ENCODE measurements at regions not wholly inside any gene's neighbourhood (a gene's known extent, or its start where the extent isn't known, plus 50 kb on each side); places are given as distances from the start of the nearest gene placed in this dataset.

DNA sequence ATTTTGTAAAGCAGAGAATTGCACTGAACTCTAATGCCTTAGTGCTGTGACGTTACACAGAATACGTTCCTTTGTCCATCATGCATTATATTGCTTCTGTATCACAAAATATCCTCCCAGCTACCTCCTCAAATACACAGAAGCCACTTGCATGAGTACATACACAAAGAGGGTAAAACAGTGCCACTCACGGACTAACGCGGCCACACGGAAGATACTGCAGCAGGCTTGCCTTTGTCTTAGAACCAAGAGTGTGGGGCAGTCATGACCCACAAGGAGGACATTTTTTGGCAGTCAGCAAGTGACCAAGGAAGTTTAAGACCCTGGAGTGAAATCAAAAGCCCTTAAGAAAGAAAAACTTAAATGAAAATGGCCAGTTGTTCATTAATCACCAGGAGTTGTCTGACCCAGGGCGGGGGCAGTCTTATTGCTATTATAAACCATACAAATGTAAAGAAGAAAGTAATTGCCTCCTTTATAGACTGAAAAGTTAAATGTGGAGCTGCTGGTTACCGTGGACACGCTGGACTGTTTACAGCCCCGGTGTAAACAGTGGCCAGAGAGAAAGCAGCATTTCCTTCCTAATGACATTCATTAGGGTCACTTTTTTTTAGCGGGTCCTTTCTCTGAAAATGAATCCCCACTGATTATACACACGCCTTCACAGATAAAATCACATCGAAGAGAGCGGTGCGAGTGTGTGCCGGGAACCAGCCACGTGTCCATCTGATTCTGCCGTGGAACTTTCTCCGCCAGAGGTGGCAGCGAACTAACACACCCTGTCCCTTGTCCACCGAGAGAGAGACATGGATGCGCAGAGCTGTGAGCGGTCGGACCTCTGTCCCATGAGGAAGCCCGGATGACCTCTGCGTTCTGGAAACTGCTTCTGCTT lies 66.8 kb downstream of the SOX1 start:
- Histone ChIP-seq H3K4me1 (ENCODE audit: insufficient read depth) (no peaks in the 10 kb centered on the region), H3K27me3 (ENCODE audit: insufficient read depth) (no peaks in the 10 kb centered on the region), H2AFZ (no peak overlapping the region), H3F3A (replicated peaks; ENCODE audit: low read depth) (no peaks in the 10 kb centered on the region), H3K4me2 (no peak overlapping the region), H4K20me1 (replicated peaks; ENCODE audit: insufficient read depth) (no peaks in the 10 kb centered on the region), H3K79me2 (replicated peaks; ENCODE audit: insufficient read depth) (no peaks in the 10 kb centered on the region), H3K36me3 (ENCODE audit: insufficient read depth) (no peaks in the 10 kb centered on the region), H3K9me2 (ENCODE audit: insufficient read depth) (no peaks in the 10 kb centered on the region), H3K27ac (ENCODE audit: low read depth) (no peak overlapping the region), H3K4me3 (no peak overlapping the region)
- DNase-seq (ENCODE audit: low spot score) (no peak), ATAC-seq (no peak)
- H3K4me3 Mint-ChIP-seq: no peak overlapping the region
- peaks cover 3% of the 10 kb centered on the region; the same call in 2 of the 3 replicates for H3K4me1 Mint-ChIP-seq
- no peak overlapping the region for H3K27ac Mint-ChIP-seq
- no peaks in the 10 kb centered on the region for H3K36me3 Mint-ChIP-seq (ENCODE audit: low read depth)
- H3K9me3 Mint-ChIP-seq: no peaks in the 10 kb centered on the region
- H3K27me3 Mint-ChIP-seq (ENCODE audit: insufficient read depth, low read depth, poor library complexity): peaks cover 4% of the 10 kb centered on the region
- TF ChIP-seq, protein P1, sequence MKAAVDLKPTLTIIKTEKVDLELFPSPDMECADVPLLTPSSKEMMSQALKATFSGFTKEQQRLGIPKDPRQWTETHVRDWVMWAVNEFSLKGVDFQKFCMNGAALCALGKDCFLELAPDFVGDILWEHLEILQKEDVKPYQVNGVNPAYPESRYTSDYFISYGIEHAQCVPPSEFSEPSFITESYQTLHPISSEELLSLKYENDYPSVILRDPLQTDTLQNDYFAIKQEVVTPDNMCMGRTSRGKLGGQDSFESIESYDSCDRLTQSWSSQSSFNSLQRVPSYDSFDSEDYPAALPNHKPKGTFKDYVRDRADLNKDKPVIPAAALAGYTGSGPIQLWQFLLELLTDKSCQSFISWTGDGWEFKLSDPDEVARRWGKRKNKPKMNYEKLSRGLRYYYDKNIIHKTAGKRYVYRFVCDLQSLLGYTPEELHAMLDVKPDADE (IDR thresholded peaks at IDR 0.05): no peak
- TF ChIP-seq ZNF331 (CRISPR knock-in tag; IDR thresholded peaks at IDR 0.05; ENCODE audit: low read depth) (no peak), EZH2phosphoT487 (IDR thresholded peaks at IDR 0.05; ENCODE audit: unreplicated experiment) (no peak), JUNB (IDR thresholded peaks at IDR 0.05; ENCODE audit: unreplicated experiment) (no peak), EZH2 (IDR thresholded peaks at IDR 0.05; ENCODE audit: low read depth, unreplicated experiment) (no peak), STAT1 (IDR thresholded peaks at IDR 0.05; ENCODE audit: unreplicated experiment) (no peak), CREB1 (CRISPR knock-in tag; IDR thresholded peaks at IDR 0.05; ENCODE audit: low read depth) (no peak), ZNF114 (CRISPR knock-in tag; IDR thresholded peaks at IDR 0.05) (no peak), NANOG (IDR thresholded peaks at IDR 0.05; ENCODE audit: borderline replicate concordance) (no peak)
- TF ChIP-seq, protein P2, sequence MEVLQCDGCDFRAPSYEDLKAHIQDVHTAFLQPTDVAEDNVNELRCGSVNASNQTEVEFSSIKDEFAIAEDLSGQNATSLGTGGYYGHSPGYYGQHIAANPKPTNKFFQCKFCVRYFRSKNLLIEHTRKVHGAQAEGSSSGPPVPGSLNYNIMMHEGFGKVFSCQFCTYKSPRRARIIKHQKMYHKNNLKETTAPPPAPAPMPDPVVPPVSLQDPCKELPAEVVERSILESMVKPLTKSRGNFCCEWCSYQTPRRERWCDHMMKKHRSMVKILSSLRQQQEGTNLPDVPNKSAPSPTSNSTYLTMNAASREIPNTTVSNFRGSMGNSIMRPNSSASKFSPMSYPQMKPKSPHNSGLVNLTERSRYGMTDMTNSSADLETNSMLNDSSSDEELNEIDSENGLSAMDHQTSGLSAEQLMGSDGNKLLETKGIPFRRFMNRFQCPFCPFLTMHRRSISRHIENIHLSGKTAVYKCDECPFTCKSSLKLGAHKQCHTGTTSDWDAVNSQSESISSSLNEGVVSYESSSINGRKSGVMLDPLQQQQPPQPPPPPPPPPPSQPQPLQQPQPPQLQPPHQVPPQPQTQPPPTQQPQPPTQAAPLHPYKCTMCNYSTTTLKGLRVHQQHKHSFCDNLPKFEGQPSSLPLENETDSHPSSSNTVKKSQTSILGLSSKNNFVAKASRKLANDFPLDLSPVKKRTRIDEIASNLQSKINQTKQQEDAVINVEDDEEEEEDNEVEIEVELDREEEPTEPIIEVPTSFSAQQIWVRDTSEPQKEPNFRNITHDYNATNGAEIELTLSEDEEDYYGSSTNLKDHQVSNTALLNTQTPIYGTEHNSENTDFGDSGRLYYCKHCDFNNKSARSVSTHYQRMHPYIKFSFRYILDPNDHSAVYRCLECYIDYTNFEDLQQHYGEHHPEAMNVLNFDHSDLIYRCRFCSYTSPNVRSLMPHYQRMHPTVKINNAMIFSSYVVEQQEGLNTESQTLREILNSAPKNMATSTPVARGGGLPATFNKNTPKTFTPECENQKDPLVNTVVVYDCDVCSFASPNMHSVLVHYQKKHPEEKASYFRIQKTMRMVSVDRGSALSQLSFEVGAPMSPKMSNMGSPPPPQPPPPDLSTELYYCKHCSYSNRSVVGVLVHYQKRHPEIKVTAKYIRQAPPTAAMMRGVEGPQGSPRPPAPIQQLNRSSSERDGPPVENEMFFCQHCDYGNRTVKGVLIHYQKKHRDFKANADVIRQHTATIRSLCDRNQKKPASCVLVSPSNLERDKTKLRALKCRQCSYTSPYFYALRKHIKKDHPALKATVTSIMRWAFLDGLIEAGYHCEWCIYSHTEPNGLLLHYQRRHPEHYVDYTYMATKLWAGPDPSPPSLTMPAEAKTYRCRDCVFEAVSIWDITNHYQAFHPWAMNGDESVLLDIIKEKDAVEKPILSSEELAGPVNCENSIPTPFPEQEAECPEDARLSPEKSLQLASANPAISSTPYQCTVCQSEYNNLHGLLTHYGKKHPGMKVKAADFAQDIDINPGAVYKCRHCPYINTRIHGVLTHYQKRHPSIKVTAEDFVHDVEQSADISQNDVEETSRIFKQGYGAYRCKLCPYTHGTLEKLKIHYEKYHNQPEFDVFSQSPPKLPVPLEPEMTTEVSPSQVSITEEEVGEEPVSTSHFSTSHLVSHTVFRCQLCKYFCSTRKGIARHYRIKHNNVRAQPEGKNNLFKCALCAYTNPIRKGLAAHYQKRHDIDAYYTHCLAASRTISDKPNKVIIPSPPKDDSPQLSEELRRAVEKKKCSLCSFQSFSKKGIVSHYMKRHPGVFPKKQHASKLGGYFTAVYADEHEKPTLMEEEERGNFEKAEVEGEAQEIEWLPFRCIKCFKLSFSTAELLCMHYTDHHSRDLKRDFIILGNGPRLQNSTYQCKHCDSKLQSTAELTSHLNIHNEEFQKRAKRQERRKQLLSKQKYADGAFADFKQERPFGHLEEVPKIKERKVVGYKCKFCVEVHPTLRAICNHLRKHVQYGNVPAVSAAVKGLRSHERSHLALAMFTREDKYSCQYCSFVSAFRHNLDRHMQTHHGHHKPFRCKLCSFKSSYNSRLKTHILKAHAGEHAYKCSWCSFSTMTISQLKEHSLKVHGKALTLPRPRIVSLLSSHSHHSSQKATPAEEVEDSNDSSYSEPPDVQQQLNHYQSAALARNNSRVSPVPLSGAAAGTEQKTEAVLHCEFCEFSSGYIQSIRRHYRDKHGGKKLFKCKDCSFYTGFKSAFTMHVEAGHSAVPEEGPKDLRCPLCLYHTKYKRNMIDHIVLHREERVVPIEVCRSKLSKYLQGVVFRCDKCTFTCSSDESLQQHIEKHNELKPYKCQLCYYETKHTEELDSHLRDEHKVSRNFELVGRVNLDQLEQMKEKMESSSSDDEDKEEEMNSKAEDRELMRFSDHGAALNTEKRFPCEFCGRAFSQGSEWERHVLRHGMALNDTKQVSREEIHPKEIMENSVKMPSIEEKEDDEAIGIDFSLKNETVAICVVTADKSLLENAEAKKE (CRISPR knock-in tag; IDR thresholded peaks at IDR 0.05): no peak
- TF ChIP-seq, protein P3, sequence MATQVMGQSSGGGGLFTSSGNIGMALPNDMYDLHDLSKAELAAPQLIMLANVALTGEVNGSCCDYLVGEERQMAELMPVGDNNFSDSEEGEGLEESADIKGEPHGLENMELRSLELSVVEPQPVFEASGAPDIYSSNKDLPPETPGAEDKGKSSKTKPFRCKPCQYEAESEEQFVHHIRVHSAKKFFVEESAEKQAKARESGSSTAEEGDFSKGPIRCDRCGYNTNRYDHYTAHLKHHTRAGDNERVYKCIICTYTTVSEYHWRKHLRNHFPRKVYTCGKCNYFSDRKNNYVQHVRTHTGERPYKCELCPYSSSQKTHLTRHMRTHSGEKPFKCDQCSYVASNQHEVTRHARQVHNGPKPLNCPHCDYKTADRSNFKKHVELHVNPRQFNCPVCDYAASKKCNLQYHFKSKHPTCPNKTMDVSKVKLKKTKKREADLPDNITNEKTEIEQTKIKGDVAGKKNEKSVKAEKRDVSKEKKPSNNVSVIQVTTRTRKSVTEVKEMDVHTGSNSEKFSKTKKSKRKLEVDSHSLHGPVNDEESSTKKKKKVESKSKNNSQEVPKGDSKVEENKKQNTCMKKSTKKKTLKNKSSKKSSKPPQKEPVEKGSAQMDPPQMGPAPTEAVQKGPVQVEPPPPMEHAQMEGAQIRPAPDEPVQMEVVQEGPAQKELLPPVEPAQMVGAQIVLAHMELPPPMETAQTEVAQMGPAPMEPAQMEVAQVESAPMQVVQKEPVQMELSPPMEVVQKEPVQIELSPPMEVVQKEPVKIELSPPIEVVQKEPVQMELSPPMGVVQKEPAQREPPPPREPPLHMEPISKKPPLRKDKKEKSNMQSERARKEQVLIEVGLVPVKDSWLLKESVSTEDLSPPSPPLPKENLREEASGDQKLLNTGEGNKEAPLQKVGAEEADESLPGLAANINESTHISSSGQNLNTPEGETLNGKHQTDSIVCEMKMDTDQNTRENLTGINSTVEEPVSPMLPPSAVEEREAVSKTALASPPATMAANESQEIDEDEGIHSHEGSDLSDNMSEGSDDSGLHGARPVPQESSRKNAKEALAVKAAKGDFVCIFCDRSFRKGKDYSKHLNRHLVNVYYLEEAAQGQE (IDR thresholded peaks at IDR 0.05; ENCODE audit: unreplicated experiment): no peak

Measured in GM23338 (cell line).